ENCODE measurements at regions not wholly inside any gene's neighbourhood (a gene's known extent, or its start where the extent isn't known, plus 50 kb on each side); places are given as distances from the start of the nearest gene placed in this dataset.

DNA sequence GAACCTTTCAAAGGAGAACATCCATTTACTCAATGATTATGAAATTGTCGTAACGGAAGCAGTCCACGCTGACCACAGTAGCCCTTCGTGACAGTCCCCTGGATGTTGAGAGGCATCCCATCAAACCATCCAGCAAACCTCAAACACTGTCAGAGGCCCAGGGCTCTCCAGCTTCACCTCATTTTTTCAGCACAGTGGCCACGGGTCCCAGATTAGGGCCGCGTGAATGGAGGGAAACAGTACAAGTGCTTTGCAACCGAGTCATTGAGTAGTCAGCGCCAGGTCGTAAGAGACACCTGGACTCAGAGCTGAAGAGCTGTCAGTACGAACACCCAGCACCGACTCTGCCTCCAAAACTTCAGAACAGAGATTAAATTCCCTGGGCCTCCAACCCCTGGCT lies 552.5 kb upstream of the SALL3 start:
- Mint-ChIP-seq H3K9me3 (no peaks in the 10 kb centered on the region), H3K36me3 (ENCODE audit: low read depth) (no peaks in the 10 kb centered on the region), H3K4me3 (no peak overlapping the region), H3K4me1 (peaks cover 32% of the 10 kb centered on the region), H3K27me3 (ENCODE audit: low read depth, poor library complexity) (peaks cover 11% of the 10 kb centered on the region), H3K27ac (no peak overlapping the region)
- no peak for TF ChIP-seq CTCF (IDR thresholded peaks at IDR 0.05)
- DNase-seq, result no peak

DNA sequence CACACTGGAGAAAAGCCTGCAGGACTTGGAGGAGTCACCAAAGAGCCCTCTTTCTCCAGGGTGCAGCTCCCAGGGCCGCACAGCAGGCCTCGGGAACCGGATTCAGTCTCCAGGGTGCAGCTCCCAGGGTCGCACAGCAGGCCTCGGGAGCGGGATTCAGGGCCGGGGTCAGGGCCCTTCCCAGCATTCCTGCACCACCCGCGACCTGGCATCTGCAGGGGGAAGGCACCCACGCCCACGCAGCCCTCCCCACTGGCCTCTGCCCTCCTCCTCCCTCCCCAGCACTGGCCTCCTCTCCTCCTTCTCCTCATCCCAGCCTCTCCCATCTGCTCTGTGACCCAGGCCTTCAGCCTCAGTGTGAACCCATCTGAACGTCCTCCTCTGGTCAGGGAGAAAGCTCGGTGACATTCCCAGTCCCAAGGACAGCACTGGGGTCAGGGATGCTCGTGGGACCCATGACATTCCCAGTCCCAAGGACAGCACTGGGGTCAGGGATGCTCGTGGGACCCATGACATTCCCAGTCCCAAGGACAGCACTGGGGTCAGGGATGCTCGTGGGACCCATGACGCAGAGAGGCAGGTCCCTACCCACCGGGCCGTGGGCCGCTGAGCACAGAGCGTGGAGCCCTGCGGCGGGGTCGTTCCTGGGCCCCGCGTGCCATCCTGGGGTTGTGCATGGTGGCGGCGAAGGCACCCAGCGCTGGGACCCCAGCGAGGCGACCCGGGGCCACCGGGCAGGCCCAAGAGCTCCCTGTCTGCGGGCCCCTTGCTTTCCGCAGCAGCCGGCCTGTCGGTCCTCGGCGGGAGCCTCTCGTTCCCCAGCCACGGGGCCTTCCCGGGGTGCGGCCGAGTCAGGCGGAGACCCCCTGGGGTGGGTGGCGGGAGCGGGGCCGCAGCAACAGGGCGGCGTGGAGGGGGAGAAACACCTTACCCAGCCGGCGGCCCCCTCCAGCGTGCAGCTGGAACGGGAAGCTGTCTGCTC lies 550.2 kb upstream of the SALL3 start:
- Mint-ChIP-seq H3K4me3 (no peak overlapping the region), H3K4me1 (peaks cover 12% of the 10 kb centered on the region), H3K9me3 (no peaks in the 10 kb centered on the region), H3K36me3 (ENCODE audit: low read depth) (no peaks in the 10 kb centered on the region), H3K27ac (no peak overlapping the region), H3K27me3 (ENCODE audit: low read depth, poor library complexity) (peaks cover 10% of the 10 kb centered on the region)
- DNase-seq, result no peak
- TF ChIP-seq CTCF (IDR thresholded peaks at IDR 0.05), result no peak

GRCh38 chr18:78430131-78430758 lies 549.4 kb upstream of the SALL3 start:
- TF ChIP-seq CTCF (IDR thresholded peaks at IDR 0.05), result no peak
- Mint-ChIP-seq H3K27me3 (ENCODE audit: low read depth, poor library complexity) (peaks cover 6% of the 10 kb centered on the region), H3K27ac (peak overlapping the region; percentile 69), H3K36me3 (ENCODE audit: low read depth) (no peaks in the 10 kb centered on the region), H3K9me3 (peaks cover 4% of the 10 kb centered on the region), H3K4me3 (no peak overlapping the region), H3K4me1 (peaks cover 7% of the 10 kb centered on the region)
- DNase-seq, result no peak

DNA sequence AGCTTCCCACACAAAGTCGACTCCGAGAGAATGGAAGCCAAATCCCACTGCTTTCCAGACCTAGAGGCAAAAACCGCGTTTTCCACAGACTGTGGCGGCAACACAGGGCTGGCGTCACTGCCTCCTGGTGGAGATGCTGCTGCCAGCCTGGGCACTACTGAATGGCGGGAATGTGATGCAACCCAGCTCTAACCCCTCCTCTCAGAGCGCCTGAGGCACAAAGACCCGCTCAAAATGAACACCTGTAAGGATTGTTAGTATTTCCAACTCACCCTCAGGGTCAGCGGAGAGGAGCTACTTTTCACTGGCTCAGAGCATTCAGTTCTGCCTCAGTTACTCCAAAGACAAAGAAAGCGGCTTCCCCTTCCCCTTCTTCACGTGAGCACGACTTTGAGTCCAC lies 548.0 kb upstream of the SALL3 start:
- no peaks in the 10 kb centered on the region for H3K36me3 Mint-ChIP-seq (ENCODE audit: low read depth)
- no peak overlapping the region for H3K4me3 Mint-ChIP-seq
- peaks cover 9% of the 10 kb centered on the region for H3K9me3 Mint-ChIP-seq
- peaks cover 1% of the 10 kb centered on the region for H3K4me1 Mint-ChIP-seq
- no peak for DNase-seq
- peaks cover 6% of the 10 kb centered on the region for H3K27me3 Mint-ChIP-seq (ENCODE audit: low read depth, poor library complexity)
- H3K27ac Mint-ChIP-seq, result no peak overlapping the region
- no peak for TF ChIP-seq CTCF (IDR thresholded peaks at IDR 0.05)

DNA sequence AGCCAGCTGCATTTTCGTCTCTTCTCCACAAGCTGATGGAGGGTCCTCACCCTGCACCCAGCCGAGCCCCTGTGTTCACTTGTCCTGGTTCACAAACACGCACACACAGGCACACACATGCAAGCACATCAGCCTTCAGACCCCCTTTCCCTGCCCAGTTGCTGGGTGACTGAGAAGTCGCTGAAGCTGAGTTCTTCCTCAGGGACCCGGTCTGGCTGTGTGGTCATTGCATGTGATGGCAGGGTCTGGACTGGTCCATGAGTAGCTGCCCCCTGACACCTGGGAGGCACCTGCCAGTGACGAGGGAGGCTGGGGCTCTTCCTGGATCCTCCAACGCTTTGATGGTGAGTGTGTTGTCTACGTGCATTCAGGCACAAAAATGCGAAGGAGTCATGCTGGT lies 546.1 kb upstream of the SALL3 start:
- Mint-ChIP-seq H3K27me3 (ENCODE audit: low read depth, poor library complexity) (peaks cover 6% of the 10 kb centered on the region), H3K36me3 (ENCODE audit: low read depth) (no peaks in the 10 kb centered on the region), H3K9me3 (peaks cover 11% of the 10 kb centered on the region), H3K4me3 (no peak overlapping the region), H3K27ac (no peak overlapping the region), H3K4me1 (no peaks in the 10 kb centered on the region)
- TF ChIP-seq CTCF (IDR thresholded peaks at IDR 0.05), result no peak
- DNase-seq, result no peak
